ENCODE measurements at regions not wholly inside any gene's neighbourhood (a gene's known extent, or its start where the extent isn't known, plus 50 kb on each side); places are given as distances from the start of the nearest gene placed in this dataset.

- TF ChIP-seq EP300 (IDR thresholded peaks at IDR 0.05) (no peak), CTCF (IDR thresholded peaks at IDR 0.05) (no peak)
Observed at GRCh38 chr5:67644221-67644920, 447.8 kb upstream of the CD180 start.

Data from tibial nerve (tissue), 4 donors.